Suppressor macrophage (primary cell): ENCODE measurements at regions not wholly inside any gene's neighbourhood (a gene's known extent, or its start where the extent isn't known, plus 50 kb on each side); places are given as distances from the start of the nearest gene placed in this dataset.

Experiments used
- DNase-seq, 4 experiments: peaks; one replicate each; pipeline ENCODE4 v3.0.0-alpha.2; 2020 to 2022

DNA sequence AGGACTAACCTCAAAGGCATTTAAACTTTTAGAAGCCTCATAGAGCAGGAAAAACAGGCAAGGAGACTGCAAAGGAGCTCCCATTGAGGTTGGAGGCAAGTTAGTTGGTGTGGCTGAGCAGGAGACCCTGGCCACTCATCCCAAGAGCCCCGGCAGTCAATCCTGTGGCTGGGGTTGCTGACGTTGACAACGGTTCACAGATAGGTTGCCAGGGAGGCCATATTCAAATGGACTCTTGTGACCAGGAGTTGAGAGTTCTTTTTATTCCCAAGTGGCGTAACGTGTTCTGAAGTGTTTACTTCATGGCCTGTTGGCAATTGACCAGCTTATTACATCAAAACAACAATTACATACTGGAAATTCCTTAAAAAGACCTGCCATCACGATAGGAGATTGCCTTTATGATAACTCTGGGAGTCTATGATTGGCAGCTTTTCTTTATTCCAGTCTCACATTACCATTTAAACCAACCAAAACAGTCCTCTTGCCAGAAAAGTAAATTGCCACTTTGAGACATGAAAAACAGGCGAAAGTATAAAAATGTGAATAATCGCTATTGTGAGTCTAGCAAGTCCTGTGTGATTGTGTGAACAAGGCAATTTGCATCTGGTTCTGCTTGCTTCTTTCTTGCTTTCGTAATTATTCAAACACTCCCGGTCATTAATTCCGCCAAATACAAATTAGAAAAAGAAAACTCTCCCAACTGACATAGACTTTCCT, 394.9 kb downstream of the MED10 start:
- DNase-seq = no peak

DNA sequence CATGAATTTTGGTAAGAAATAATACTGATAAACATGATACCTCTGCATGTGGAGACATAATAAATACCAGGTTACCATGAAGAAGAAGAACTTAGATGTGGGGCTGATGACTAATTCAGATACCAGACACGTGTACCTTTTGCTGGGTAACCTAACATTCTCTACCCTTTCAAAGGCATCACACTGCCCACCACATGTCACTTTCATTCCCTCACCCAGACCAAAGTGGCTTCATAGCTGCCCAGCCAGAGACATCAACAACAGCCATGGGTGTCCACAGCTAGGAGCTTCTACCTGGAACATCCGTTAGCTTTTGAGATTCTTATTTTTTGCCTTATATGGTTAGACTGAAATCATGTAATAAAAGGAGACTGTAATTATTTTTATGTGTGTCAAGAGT, 396.8 kb downstream of the MED10 start:
- DNase-seq = no peak

DNA sequence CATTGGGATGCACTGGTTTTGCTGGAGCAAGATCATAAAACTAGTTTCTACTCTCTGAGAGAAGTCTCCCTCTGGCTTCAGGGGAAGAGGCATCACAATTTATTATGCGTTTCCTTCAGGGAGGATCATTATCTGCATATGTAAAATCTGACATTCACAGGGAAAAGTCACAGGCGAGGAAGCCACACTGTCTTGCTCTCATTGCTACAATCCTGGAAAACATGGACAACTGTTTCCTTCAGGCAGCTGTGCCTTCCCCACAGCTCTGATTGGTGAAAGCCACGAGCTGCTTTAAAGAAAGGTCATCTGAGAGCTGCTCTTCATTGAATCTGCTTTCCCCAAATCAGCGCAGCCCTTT, 397.8 kb downstream of the MED10 start:
- no peak for DNase-seq

DNA sequence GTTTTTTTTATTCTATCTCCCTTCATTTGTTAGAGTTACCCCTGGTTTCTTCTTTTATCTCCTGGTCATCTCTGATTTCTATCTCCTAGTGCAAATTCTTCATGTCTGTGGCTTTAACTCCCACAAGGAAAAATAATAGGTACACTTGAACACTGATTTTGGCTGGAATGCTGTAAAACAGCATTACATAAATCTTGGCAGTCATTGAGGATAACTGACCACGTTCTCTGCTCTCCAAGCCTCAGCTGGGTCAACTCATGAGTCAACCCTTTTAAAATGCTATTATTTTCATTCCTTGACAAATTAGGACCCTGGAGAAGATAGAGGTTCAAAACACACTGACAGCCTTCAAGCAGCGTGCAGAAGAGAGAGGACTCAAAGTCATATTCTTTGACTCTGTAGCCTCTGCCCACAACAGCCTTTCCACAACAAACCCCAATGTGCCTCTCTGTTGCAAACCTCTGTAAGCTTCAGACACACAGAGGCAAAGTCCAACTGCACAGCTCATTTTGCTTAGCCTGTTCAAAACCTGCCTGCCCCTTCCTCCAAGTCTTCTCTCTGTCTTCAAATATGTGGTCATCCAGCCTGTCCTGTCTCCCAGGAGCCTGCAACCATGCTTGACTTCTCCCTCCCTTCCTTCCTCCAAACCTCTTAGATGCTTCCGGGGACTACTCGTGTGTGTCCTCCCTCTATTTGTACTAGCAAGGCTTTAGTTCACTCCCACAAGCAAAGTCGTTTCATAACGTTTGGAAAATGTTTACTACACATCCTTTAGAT, 398.4 kb downstream of the MED10 start:
- no peak for DNase-seq

DNA sequence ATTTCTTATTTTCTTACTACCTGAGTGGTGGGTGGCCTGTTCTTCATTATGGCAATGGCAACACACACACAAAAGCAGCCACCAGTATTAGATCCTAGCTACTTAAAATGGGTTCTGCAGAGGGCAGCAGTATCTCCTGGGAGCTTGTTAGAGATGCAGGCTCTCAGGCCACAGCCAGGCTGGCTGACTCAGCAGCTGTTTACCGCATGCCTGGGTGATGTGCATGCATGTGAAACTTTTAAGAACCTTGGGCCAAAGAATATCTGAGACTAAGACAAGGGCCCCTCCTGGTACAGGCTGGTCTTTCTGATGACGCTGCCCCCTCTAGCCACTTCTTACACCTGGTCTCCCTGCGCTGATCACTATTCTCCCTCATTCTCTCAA, 399.0 kb downstream of the MED10 start:
- no peak for DNase-seq

DNA sequence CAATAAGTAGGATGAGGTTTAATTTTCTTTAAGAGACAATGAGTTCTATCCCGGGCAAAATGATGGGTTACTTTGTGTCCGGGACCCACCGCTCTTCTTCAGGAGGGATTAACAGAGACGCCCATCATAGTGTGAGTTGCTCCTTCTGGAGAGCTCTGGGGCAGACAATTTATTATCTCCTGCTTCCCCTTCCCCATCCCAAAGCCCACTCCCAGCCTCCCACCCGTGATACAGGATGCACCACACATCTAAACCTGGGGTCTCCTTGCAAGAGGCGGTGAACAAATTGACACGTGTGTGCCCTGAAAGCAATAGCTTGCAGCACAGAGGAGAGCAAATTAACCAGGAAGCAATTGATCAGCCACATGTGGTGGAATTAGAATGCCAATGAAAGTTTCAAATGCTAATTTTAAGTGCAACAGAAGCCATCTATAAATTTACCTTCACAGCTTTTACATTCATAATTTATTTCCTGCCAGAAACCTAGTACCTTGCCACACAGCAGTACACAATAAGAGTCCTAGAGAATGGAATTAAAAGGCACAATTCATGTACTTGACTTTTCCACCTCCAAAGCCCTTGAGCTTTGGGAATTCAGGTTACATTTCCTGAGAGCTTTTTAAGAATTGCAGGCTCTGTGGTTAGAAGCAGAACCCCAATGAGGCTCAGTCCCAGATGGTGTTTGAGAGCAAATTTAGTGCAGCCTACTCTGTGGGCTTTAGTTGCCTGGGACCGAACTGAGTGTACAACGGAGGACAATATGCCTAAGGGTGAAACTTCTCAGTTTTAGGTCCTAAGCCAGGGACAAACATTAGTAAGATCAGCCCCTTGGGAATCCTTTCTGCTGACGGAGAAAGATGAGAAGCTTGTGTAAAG, 399.6 kb downstream of the MED10 start:
- no peak for DNase-seq

DNA sequence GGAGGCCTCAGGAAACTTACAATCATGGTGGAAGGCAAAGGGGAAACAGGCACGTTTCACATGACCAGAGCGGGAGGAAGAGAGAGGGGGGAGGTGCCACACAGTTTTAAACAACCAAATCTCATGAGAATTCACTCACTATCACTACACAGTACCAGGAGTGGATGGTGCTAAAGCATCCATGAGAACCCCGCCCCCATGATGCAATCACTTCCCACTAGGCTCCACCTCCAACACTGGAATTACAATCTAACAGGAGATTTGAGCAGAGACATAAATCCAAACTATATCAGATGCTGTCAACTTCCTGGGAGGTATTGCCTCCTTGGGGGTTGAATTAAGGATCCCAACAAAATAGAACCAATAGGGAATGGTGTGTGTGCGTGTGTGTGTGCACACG, 407.1 kb downstream of the MED10 start:
- DNase-seq = no peak

DNA sequence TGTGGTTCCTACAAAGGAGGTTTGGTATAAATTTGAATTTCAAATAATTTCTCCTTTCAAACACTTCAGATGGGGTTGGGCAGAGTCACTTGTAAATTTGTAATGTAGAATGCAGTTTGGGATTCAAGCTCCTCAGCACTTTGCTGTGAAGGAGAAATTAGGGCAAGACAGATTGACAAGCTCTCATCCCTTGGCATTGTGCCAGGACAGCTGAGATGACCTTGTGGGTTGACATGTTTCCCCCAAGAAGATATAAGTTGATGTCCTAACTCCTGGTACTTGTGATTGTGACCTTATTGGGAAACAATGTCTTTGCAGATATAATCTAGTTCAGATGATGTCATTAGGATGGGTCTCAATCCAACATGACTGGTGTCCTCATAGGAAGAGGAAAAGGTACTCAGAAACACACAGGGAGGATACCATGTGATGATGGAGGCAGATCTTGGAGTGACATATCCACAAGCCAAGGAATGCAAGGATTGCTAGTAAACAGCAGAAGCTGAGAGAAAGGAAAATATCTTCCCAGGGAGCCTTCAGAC, 408.3 kb downstream of the MED10 start:
- no peak for DNase-seq

DNA sequence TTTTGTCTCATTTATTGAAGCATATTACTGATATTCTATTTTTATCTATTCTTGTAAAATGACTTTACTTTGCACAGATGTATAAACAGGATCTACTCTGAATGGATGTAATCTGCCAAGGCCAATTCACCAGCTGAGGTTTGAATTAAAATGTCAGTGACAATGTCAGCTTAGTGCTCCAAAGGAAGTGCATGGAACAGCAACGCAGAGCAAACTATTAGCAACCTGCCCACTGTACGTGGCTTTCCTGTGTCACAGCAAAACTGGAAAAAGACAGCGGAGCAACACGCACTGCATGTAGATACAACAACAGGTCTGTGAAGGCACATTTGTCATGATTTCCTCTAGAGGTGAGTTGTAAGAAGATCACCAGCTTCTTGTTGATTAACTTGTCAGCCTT, 409.4 kb downstream of the MED10 start:
- DNase-seq = no peak

DNA sequence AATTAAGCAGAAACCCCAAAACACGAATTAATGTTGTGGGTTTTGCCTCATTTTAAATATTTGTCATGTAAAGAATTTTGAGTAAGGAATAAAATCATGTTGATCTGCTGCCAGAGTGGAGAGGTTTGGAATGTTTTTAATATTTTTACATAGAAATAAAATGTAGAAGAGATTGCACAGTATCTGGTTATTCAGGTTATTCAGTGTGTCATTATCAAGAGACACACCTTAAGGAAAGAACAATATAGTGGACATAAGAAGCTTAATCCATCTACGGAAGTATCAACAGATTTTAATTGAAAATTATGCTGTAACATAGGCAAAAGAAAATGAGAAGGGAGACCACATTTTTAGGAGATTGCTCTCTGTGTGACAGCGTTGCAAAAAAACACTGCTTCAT, 410.4 kb downstream of the MED10 start:
- DNase-seq = no peak

DNA sequence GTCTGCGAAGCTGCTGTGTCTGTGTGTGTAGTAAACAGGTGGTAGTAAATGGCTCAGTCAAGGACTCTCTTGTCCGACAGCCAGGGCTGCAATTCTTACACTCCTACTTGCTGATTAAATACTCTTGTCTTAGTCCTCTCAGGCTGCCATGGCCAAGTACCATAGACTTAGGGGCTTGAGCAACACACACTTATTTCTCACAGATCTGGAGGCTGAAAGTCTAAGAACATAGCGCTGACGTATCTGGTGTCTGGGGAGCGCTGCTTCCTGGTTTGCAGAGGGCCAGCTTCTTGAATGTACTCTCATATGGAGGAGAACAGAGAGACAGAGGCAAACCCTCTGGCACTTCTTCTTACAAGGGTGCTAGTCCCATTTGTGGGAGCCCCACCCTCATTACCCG, 411.0 kb downstream of the MED10 start:
- DNase-seq = no peak

DNA sequence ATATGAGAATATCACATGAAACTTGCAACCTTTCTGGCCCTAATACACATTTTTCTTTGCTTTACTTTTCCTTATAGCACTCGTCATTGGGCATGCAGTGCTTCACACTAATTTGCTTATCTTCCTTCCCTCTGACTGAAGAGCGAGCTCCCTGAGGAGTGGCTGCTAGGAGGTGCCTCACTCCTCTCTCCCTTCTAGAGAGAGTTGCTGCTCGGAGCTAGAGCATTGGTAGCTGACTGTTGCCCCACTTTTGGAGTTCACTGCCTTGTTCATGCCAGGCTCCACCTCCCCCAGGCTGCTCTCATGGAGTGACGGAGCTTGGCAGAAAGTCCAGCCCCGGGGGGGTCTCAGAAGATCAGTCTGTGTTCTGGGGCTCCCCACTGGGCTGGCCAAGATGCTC, 413.2 kb downstream of the MED10 start:
- no peak for DNase-seq

DNA sequence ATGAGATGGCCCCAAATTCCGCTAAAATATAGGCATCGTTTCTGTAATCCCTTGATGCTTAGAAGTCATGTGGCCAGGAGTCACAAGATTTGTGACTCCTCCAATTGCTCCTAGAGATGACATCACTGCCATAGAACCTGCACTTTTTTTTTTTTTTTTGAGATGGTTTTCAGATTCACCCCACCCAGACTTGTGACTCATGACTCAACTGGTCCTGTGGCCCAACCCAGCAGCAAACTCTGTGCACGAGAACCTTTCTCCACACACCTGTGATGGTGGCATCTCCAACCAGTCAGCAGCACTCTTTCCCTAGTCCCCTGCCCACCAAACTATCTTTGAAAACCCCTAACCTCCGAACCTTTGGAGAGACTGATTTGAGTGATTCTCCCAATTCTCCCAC, 414.0 kb downstream of the MED10 start:
- no peak for DNase-seq

DNA sequence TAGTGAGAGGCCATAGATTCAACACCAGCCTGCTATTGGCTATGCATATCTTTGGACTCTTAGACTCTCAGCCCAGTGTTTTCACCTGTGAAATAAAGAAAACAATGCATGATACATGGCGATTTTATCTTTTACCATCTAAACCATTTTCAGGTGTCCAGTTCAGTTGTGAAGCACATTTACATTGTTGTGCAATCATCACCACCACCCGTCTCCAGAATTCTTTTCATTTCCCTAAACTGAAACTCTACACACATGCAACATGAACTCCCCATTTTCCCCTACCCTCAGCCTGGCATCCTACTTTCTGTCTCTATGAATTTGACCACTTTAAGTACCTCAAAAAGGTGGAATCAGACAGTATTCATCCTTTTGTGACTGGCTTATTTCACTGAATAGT, 420.6 kb downstream of the MED10 start:
- no peak for DNase-seq

DNA sequence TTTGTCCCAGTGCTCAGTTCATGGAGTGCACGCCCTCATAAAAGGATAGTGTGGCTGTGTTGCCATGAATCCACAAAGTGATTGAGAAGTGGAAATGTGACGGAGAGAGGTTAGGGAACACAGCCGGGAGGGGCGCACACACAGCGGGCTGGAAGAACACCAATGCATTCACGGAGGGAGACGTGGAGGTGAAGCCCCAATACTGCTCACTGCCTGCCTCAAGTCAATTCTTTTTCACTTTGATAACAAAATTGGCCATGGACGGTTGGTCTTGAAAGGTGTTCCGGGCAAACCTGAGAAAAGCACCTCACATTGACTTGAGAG, 424.1 kb downstream of the MED10 start:
- DNase-seq = no peak

DNA sequence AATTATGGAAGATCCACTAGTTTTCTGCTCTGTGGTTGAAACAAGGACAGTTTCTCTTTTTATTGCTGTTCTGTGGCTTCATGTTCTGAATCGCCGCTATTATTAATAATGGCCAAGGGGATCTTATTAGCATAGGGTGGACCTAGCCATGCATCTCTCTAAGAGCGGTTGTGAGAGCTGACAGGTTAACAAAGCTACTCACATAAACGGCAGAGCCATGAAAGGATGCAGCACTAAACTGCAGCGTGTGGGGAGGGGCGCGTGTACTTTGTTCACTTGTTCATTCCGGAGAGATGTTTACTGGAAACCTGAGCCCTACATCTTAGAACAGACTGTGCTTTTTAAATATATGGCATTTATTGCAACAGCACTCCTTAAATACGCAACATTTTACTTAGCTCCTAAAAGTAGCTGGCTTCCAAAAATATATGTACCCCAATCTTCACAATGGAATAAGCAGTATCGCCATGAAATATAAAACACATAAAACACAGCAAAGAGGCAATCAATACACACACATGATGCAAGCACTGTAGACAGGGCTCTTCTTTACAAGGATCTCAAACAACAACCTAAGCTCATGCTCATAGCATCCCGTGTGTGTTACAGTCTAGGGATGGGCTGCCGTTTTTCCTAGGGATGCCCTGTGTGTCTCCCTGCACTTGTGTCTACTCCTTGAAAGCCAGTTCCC, 424.6 kb downstream of the MED10 start:
- DNase-seq = no peak

DNA sequence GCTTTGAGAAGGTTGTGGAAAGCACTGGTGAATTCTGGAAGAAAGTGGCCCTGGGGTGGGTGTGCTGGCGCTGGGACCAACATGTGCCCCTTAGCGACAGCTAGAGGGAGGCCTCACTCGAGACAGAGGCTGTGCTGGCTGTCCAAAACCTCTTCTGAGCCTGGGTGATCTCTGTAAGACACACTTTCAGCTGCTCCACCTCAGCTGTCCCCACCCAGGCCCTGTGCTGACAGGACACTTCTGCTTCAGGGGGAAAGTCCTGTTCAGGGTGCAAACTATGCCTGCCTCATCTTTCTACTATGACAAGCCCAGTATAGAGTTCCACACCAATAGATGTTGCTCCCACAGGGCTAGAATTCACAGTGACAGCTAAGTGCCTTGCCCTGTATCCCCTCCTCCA, 426.4 kb downstream of the MED10 start:
- no peak for DNase-seq

DNA sequence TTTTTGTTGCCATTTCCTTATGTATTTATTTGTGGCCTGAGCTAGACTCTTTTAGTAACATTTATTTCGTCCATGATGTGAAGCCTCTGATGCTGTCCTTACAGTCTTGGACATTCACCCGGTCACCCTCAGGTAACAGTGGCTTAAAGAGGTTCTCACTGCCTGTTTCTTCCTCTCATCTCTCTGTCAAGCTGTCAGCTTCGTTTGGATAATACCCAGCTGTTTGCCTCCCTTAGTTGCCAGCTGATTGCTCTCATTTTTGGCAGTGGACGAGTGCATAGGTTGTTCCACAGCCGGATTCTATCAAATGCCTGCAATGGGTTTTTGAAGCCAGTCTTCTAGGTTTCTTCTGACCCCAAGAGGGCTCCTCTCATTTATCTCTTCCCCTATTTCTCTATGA, 427.7 kb downstream of the MED10 start:
- no peak for DNase-seq

DNA sequence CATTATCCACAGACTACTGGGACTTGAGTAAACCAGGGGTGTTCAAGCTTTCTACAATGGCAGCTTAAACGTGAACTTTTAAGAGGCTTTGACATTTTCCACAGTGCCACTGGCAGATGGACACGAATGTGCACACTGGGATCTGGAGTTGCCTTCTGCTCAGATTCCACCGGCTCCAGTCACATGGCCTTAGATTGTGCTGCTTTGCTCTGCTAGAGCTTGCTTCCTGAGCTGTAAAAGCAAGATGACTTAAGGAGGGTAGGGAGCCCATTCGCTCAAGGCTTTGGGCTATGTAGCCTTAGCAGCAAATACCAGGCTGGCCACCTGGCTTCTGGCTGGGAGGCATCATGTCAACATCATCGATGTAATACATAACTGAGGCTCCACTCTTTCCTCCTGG, 436.9 kb downstream of the MED10 start:
- no peak for DNase-seq

DNA sequence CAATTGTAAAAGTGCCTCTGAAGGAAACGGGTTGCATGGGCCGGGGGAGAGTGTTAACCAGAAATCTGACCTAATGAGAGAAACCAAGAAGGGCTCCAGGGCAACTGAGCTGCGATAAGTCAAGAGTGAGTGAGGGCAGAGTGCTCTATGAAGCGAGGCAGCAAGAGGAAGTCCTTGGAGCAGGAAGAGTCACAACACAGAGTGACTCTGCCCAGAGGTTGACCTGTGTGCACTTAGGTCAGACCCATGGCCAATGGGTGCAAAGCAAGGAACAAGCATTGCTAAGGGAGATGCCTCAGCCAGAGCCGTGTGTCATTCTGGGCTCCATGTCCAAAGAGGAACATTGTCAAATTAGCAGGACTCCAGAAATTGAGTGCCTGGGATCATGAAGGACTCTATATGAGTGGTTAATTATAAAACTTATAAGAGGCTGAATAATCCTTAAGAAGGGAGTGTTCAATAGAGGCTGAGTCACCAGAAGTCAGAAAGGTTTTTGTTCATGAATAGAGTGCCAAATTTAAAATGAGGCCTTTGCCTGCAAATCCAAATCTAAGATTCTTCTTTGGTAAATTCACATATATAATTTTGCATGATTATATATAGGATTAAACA, 438.5 kb downstream of the MED10 start:
- DNase-seq = no peak

DNA sequence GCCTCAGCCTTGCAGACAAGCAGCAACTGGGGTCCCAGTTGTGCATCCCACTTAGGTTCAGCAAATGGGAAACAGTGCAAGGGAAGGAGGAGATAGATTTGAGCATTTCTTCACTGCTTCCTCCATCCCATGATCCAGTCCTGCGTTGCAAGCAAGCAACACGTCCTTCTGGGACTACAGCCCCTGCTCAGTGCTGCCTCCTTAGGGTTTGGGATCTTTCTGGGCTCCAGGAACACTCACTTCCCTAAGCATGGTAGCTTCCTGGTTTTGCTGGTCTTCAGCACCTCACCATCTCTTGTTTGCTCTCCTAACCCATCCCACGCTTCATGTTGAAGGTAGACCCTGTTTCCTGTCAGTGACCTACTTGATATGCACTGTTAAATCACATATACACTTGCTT, 444.7 kb downstream of the MED10 start:
- no peak for DNase-seq

DNA sequence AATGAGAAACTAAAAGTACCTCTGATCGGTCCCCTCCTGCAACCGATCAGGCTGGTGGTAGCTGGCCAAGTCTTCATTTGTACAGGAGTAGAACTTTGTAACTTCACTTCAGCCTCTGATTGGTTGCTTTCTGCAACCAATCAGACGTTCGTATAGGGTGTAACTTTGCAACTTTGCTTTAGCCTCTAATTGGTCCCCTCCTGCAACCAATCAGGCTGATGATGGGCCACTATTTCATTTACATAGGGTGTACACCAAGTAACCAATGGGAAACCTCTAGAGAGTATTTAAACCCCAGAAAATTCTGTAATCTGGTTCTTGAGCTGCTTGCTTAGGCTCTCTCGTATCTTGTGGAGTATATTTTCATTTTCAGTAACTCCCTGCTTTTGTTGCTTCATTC, 445.5 kb downstream of the MED10 start:
- no peak for DNase-seq

DNA sequence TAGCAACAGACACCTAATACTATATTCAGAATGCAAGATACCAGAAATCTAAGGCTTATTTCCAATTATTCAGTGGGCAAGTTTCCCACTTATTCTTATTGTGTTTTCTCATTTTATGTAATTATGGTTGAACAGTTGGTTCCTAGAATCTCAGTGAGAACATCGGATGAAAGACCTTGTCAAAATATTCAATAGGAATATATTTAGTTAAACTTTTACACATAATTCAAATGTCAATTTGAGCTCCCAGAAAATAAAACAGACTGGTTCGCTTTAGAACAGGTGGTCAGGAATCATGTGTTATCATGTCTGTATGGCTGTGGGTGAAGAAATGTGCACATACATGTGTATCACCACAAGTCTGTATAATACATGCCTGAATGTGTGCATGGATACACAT, 447.8 kb downstream of the MED10 start:
- no peak for DNase-seq
